ENCODE measurements at regions not wholly inside any gene's neighbourhood (a gene's known extent, or its start where the extent isn't known, plus 50 kb on each side); places are given as distances from the start of the nearest gene placed in this dataset.

DNA sequence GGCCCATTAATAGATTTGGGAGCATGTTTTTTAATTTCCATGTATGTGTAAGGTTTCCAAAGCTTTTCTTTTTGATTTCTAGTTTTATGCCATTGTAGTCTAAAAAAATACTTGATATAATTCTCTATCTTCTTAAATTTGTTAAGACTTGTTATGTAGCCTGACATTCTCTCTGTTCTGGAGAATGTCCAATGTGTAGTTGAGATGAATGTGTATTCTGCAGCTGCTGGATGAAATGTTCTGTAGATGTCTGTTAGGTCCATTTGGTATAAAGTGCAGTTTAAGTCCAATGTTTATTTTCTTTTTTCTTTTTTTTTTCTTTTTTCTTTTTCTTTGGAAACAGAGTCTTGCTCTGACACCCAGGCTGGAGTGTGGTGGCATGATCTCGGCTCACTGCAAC is 378.5 kb upstream of the MAD2L1 start:
- TF ChIP-seq, protein P1, sequence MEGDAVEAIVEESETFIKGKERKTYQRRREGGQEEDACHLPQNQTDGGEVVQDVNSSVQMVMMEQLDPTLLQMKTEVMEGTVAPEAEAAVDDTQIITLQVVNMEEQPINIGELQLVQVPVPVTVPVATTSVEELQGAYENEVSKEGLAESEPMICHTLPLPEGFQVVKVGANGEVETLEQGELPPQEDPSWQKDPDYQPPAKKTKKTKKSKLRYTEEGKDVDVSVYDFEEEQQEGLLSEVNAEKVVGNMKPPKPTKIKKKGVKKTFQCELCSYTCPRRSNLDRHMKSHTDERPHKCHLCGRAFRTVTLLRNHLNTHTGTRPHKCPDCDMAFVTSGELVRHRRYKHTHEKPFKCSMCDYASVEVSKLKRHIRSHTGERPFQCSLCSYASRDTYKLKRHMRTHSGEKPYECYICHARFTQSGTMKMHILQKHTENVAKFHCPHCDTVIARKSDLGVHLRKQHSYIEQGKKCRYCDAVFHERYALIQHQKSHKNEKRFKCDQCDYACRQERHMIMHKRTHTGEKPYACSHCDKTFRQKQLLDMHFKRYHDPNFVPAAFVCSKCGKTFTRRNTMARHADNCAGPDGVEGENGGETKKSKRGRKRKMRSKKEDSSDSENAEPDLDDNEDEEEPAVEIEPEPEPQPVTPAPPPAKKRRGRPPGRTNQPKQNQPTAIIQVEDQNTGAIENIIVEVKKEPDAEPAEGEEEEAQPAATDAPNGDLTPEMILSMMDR (IDR thresholded peaks at IDR 0.05; ENCODE audit: control insufficient read depth, extremely low read depth, insufficient read depth) = no peak
- no peak overlapping the region for H3K4me3 ChIP-seq (ENCODE audit: low read depth, low read length)
- DNase-seq (ENCODE audit: low read depth) = no peak

DNA sequence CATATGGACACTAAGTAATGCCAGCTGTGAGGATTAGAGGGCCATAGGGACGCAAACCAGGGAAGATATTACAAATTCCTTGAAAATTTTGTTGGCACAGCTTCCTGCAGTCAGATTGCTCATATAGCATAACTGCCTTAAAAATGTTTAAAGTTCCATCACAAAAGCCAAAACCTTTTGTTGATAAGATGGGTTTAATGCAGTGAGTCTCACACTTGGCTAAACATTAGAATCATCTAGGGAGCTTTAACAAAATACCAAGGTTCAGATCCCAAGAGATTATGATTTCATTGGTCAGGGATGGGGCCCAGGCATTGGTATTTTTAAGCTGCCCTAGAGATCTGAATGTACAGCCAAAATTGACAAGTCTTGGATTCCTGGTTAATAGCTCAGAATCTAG is 376.5 kb upstream of the MAD2L1 start:
- no peak for DNase-seq (ENCODE audit: low read depth)
- H3K4me3 ChIP-seq (ENCODE audit: low read depth, low read length) = no peak overlapping the region
- TF ChIP-seq, protein P1 (IDR thresholded peaks at IDR 0.05; ENCODE audit: control insufficient read depth, extremely low read depth, insufficient read depth) = no peak

DNA sequence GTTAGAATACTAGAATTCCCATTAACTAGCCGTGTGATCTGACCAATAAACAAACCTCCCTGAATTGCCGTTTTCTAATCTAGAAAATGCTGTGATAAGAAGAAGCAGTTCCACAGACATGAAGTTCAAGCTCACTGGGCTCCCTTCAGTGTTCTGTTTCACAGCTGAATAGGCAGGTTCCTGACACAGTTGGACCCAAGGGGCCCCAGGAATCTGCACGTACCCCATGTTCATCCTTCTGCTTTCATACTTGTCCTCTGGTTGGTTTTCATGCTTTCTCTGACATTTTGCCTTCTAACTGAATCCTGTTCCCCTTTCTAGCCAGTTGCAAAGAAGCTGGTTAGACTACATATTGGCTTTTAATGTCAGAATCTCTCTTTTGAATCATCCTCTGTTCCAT is 374.1 kb upstream of the MAD2L1 start:
- no peak for DNase-seq (ENCODE audit: low read depth)
- TF ChIP-seq, protein P1 (IDR thresholded peaks at IDR 0.05; ENCODE audit: control insufficient read depth, extremely low read depth, insufficient read depth) = no peak
- no peak overlapping the region for H3K4me3 ChIP-seq (ENCODE audit: low read depth, low read length)

DNA sequence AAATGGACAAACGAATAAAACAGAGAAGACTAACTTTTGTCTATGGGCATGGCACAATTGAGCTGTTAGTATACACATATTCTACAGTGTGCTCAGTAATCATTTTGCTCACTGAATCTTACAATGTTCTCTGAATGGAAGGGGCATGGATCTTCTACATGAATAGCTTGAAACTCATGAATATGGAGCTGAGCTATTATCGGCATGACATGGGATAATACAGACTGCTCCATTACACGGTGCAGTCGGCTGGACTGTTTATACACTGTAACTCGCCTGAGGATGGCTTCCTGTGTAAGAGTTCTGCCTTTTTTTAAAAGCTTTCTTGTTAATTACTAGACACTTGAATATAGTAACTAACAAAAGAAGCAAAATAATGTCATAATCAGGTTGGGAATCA is 368.5 kb upstream of the MAD2L1 start:
- TF ChIP-seq, protein P1 (IDR thresholded peaks at IDR 0.05; ENCODE audit: control insufficient read depth, extremely low read depth, insufficient read depth) = no peak
- no peak overlapping the region for H3K4me3 ChIP-seq (ENCODE audit: low read depth, low read length)
- no peak for DNase-seq (ENCODE audit: low read depth)

DNA sequence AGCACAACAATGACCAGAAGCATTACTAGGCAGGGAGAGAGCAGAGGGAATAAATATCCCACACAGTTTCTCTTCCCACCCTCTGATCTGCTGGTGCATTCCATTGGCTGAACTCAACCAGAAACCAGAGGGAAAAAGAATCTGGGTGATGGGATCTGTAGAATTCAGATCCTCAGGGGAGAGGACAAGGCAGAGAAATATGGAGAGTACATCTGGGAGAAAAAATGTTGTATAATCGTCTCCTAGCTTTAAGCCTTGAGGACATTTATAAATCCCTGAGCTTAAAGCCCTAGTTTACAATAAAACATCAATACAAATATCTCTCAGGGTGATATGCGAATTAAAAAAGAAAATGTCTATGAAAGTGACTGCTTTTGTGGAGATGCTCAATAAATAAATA is 368.1 kb upstream of the MAD2L1 start:
- TF ChIP-seq, protein P1 (IDR thresholded peaks at IDR 0.05; ENCODE audit: control insufficient read depth, extremely low read depth, insufficient read depth) = no peak
- no peak overlapping the region for H3K4me3 ChIP-seq (ENCODE audit: low read depth, low read length)
- no peak for DNase-seq (ENCODE audit: low read depth)

DNA sequence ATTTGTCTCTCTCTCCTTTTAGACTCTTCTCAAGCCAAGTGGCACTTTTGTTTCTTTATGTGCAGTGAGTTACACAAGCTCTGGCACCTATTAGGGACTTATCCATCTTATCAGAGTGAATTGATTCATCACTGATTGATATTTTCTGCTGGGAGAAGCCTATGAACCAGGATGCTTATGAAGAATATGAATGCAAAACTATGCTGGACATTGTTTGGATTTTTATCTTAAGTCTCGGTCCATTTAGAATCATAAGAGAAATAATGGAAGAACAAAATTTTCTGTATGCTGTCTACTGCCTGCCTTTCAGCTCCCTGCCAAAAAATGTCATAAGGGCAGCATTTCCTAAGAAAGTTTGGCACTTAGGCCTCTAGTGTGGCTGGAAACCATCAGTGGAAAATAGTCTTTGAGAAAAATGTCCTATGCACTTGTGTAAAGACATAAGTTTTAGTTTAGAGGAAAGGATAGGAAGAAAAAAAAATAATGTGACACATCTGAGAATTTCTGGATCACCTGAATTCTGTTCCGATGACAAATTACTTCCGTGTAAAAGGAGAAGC is 365.7 kb upstream of the MAD2L1 start:
- H3K4me3 ChIP-seq (ENCODE audit: low read depth, low read length) = no peak overlapping the region
- TF ChIP-seq, protein P1 (IDR thresholded peaks at IDR 0.05; ENCODE audit: control insufficient read depth, extremely low read depth, insufficient read depth) = no peak
- DNase-seq (ENCODE audit: low read depth) = no peak

DNA sequence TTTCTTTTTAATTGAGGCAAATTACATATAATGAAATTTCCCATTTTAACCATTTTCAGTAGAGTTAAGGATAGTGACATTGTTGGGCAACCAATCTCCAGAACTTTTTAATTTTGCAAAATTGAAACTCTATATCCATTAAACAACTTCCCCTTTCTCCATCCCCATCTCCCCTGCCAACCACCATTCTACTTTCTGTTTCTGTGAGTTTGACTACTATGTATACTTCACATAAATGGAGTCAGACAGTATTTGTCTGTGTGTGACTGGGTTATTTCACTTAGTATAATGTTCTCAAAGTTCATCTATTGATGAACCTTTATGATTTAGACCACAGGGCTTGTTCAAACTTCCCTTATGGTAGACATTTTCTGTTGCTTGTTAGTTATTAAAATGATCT is 364.5 kb upstream of the MAD2L1 start:
- no peak overlapping the region for H3K4me3 ChIP-seq (ENCODE audit: low read depth, low read length)
- DNase-seq (ENCODE audit: low read depth) = no peak
- TF ChIP-seq, protein P1 (IDR thresholded peaks at IDR 0.05; ENCODE audit: control insufficient read depth, extremely low read depth, insufficient read depth) = no peak

Measured in LNCaP clone FGC (cell line).